ENCODE measurements at regions not wholly inside any gene's neighbourhood (a gene's known extent, or its start where the extent isn't known, plus 50 kb on each side); places are given as distances from the start of the nearest gene placed in this dataset.

DNA sequence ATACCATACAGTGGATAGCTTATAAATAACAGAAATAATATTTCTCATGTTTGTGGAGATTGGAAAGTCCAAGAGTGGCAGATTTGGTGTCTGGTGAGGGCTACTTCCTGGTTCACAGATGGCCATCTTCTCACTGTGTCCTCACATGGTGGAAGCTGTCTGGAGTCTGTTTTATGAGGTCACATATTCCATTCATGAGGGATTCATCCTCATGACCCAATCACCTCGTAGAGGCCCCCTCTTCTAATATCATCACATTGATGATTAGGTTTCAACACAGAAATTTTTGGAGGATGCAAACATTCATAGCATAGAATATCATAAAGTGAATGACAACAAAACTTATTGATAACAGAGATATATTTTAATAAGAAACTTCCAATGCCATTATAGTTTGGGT lies 568.0 kb downstream of the STIM2 start:
- TF ChIP-seq, protein P1, sequence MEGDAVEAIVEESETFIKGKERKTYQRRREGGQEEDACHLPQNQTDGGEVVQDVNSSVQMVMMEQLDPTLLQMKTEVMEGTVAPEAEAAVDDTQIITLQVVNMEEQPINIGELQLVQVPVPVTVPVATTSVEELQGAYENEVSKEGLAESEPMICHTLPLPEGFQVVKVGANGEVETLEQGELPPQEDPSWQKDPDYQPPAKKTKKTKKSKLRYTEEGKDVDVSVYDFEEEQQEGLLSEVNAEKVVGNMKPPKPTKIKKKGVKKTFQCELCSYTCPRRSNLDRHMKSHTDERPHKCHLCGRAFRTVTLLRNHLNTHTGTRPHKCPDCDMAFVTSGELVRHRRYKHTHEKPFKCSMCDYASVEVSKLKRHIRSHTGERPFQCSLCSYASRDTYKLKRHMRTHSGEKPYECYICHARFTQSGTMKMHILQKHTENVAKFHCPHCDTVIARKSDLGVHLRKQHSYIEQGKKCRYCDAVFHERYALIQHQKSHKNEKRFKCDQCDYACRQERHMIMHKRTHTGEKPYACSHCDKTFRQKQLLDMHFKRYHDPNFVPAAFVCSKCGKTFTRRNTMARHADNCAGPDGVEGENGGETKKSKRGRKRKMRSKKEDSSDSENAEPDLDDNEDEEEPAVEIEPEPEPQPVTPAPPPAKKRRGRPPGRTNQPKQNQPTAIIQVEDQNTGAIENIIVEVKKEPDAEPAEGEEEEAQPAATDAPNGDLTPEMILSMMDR (IDR thresholded peaks at IDR 0.05) = no peak
- no peak for TF ChIP-seq POLR2AphosphoS5 (IDR thresholded peaks at IDR 0.05)
